ENCODE measurements at regions not wholly inside any gene's neighbourhood (a gene's known extent, or its start where the extent isn't known, plus 50 kb on each side); places are given as distances from the start of the nearest gene placed in this dataset.

- no peak for TF ChIP-seq CTCF (IDR thresholded peaks at IDR 0.05)
- TF ChIP-seq POLR2A (IDR thresholded peaks at IDR 0.05), result no peak
Observed at GRCh38 chr4:83725336-83726085, 189.6 kb downstream of the GPAT3 start.
